Ascending aorta (tissue), 2 donors: ENCODE measurements at regions not wholly inside any gene's neighbourhood (a gene's known extent, or its start where the extent isn't known, plus 50 kb on each side); places are given as distances from the start of the nearest gene placed in this dataset.
"Not testable (repeated sequence)": the region's sequence is repeated elsewhere in the genome, so short reads cannot be mapped to it uniquely, and the experiment has no call there.

Experiments used
- DNase-seq, 2 donors: peaks; one replicate each; pipeline ENCODE4 v3.0.0-alpha.2; 2019; ENCODE audit warnings: low spot score in 2 of 2
- H3K27ac ChIP-seq, 2 donors: fragments of 200-600 bp; sonication (generic); one replicate each; pipeline ENCODE4 v1.5.1; 2016 to 2017; ENCODE audit warnings: mild to moderate bottlenecking in 1 of 2
- H3K27me3 ChIP-seq: fragments of 200-600 bp; sonication (generic); one replicate; pipeline ENCODE4 v1.5.1; 2017
- H3K36me3 ChIP-seq, 2 donors: fragments of 200-600 bp; sonication (generic); one replicate each; pipeline ENCODE4 v1.5.1; 2016
- H3K4me1 ChIP-seq, 2 donors: fragments of 200-600 bp; sonication (generic); one replicate each; pipeline ENCODE4 v1.5.1; 2016 to 2017; ENCODE audit warnings: mild to moderate bottlenecking in 1 of 2
- H3K4me3 ChIP-seq, 2 donors: fragments of 200-600 bp; sonication (generic); one replicate each; pipeline ENCODE4 v1.5.1; 2016 to 2017; ENCODE audit warnings: mild to moderate bottlenecking in 1 of 2
- H3K9me3 ChIP-seq, 2 donors: fragments of 200-600 bp; sonication (generic); one replicate each; pipeline ENCODE4 v1.5.1; 2016
- CTCF ChIP-seq, 3 experiments: fragments of 200-600 bp in 2 of 3; fragments of 450-650 bp in 1 of 3; sonication (generic) in 2 of 3; IDR thresholded peaks; one replicate each; pipeline ENCODE4 v1.5.1; 2016 to 2019; ENCODE audit warnings: antibody characterized with exemption in 3 of 3, mild to moderate bottlenecking in 1 of 3, moderate library complexity in 1 of 3
- intact Hi-C: fragments of 100-400 bp; cut with DNase I; formaldehyde crosslinking; loops from one replicate; pipeline ENCODE4 v1.15.1; 2023

GRCh38 chr5:26415987-26416779 lies 622.2 kb downstream of the CDH9 start:
- no peaks in the 10 kb centered on the region for H3K27me3 ChIP-seq
- no peak for TF ChIP-seq CTCF (IDR thresholded peaks at IDR 0.05)
- intact Hi-C loops = no loop called here
- no peak overlapping the region for H3K27ac ChIP-seq
- DNase-seq = no peak
- no peaks in the 10 kb centered on the region for H3K4me1 ChIP-seq
- no peaks in the 10 kb centered on the region for H3K9me3 ChIP-seq
- no peaks in the 10 kb centered on the region for H3K36me3 ChIP-seq
- H3K4me3 ChIP-seq = no peak overlapping the region

GRCh38 chr5:26390608-26391007 lies 647.8 kb downstream of the CDH9 start:
- Histone ChIP-seq H3K4me1 (no peaks in the 10 kb centered on the region), H3K36me3 (no peaks in the 10 kb centered on the region), H3K27ac (no peak overlapping the region), H3K4me3 (no peak overlapping the region), H3K9me3 (no peaks in the 10 kb centered on the region), H3K27me3 (no peaks in the 10 kb centered on the region)
- intact Hi-C loops = no loop called here
- DNase-seq = no peak
- TF ChIP-seq CTCF (IDR thresholded peaks at IDR 0.05) = no peak

- DNase-seq = no peak
- no peak for TF ChIP-seq CTCF (IDR thresholded peaks at IDR 0.05)
- intact Hi-C loops = no loop called here
- no peak overlapping the region for H3K4me3 ChIP-seq
- no peaks in the 10 kb centered on the region for H3K4me1 ChIP-seq
- no peaks in the 10 kb centered on the region for H3K36me3 ChIP-seq
- no peak overlapping the region for H3K27ac ChIP-seq
- H3K9me3 ChIP-seq = no peaks in the 10 kb centered on the region
- H3K27me3 ChIP-seq = no peaks in the 10 kb centered on the region
Observed at GRCh38 chr5:26388976-26389375, 649.4 kb downstream of the CDH9 start.

GRCh38 chr5:26386532-26386931 lies 651.9 kb downstream of the CDH9 start:
- no peak for TF ChIP-seq CTCF (IDR thresholded peaks at IDR 0.05)
- no peak for DNase-seq
- H3K4me1 ChIP-seq = no peaks in the 10 kb centered on the region
- H3K36me3 ChIP-seq = no peaks in the 10 kb centered on the region
- H3K27ac ChIP-seq = no peak overlapping the region
- intact Hi-C loops = no loop called here
- no peaks in the 10 kb centered on the region for H3K27me3 ChIP-seq
- no peak overlapping the region for H3K4me3 ChIP-seq
- H3K9me3 ChIP-seq = no peaks in the 10 kb centered on the region

GRCh38 chr5:26364624-26365023 lies 673.8 kb downstream of the CDH9 start:
- DNase-seq, H3K4me3 ChIP-seq, H3K27me3 ChIP-seq, H3K36me3 ChIP-seq, H3K4me1 ChIP-seq, intact Hi-C loops, H3K27ac ChIP-seq, H3K9me3 ChIP-seq: not testable (repeated sequence)

GRCh38 chr5:26343801-26344325 lies 694.5 kb downstream of the CDH9 start:
- Histone ChIP-seq H3K36me3 (no peaks in the 10 kb centered on the region), H3K9me3 (no peaks in the 10 kb centered on the region), H3K4me1 (no peaks in the 10 kb centered on the region), H3K4me3 (no peak overlapping the region), H3K27ac (no peak overlapping the region), H3K27me3 (no peaks in the 10 kb centered on the region)
- no peak for TF ChIP-seq CTCF (IDR thresholded peaks at IDR 0.05)
- intact Hi-C loops = no loop called here
- DNase-seq = no peak
